ENCODE measurements at regions not wholly inside any gene's neighbourhood (a gene's known extent, or its start where the extent isn't known, plus 50 kb on each side); places are given as distances from the start of the nearest gene placed in this dataset.

- TF ChIP-seq, protein P1, sequence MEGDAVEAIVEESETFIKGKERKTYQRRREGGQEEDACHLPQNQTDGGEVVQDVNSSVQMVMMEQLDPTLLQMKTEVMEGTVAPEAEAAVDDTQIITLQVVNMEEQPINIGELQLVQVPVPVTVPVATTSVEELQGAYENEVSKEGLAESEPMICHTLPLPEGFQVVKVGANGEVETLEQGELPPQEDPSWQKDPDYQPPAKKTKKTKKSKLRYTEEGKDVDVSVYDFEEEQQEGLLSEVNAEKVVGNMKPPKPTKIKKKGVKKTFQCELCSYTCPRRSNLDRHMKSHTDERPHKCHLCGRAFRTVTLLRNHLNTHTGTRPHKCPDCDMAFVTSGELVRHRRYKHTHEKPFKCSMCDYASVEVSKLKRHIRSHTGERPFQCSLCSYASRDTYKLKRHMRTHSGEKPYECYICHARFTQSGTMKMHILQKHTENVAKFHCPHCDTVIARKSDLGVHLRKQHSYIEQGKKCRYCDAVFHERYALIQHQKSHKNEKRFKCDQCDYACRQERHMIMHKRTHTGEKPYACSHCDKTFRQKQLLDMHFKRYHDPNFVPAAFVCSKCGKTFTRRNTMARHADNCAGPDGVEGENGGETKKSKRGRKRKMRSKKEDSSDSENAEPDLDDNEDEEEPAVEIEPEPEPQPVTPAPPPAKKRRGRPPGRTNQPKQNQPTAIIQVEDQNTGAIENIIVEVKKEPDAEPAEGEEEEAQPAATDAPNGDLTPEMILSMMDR (IDR thresholded peaks at IDR 0.05) = no peak
- no peak for TF ChIP-seq POLR2AphosphoS5 (IDR thresholded peaks at IDR 0.05; ENCODE audit: low read depth, low read length)
- TF ChIP-seq GATA2 (CRISPR knock-in tag; IDR thresholded peaks at IDR 0.05) = no peak
- TF ChIP-seq RFX5 (IDR thresholded peaks at IDR 0.05; ENCODE audit: low read length) = no peak
- TF ChIP-seq JUND (IDR thresholded peaks at IDR 0.05) = no peak
- TF ChIP-seq, protein P2, sequence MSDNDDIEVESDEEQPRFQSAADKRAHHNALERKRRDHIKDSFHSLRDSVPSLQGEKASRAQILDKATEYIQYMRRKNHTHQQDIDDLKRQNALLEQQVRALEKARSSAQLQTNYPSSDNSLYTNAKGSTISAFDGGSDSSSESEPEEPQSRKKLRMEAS (IDR thresholded peaks at IDR 0.05; ENCODE audit: low read depth) = no peak
- TF ChIP-seq TAF1 (IDR thresholded peaks at IDR 0.05; ENCODE audit: borderline replicate concordance, low read depth, low read length) = no peak
- no peak for TF ChIP-seq NRF1 (IDR thresholded peaks at IDR 0.05; ENCODE audit: low read depth, low read length)
- no peak for TF ChIP-seq GABPA (IDR thresholded peaks at IDR 0.05; ENCODE audit: low read depth)
- no peak for TF ChIP-seq USF1 (IDR thresholded peaks at IDR 0.05; ENCODE audit: borderline replicate concordance, low read depth)
- no peak for TF ChIP-seq EZH2phosphoT487 (IDR thresholded peaks at IDR 0.05; ENCODE audit: borderline replicate concordance, low read depth)
Measured at GRCh38 chr4:121567748-121568147, 129.0 kb downstream of the ANXA5 start.
